Skin epidermis (tissue), 12 donors: ENCODE measurements at regions not wholly inside any gene's neighbourhood (a gene's known extent, or its start where the extent isn't known, plus 50 kb on each side); places are given as distances from the start of the nearest gene placed in this dataset.

Experiments
- H3K27ac ChIP-seq, 21 experiments: fragments of 200-600 bp; sonication (generic) in 11 of 21; one replicate each; pipeline ENCODE4 v1.5.0; 2020; ENCODE audit warnings: mild to moderate bottlenecking in 3 of 21, inconsistent platforms in 2 of 21, moderate library complexity in 2 of 21
- H3K4me3 ChIP-seq, 7 experiments: fragments of 200-600 bp; sonication (generic) in 2 of 7; one replicate each; pipeline ENCODE4 v1.5.0; 2020; ENCODE audit warnings: inconsistent platforms in 2 of 7, mild to moderate bottlenecking in 2 of 7, moderate library complexity in 1 of 7

- Histone ChIP-seq H3K4me3 (no peak overlapping the region), H3K27ac (no peak overlapping the region)
Measured at GRCh38 chr16:6644916-6645315, 687.7 kb upstream of the RBFOX1 start.

- H3K27ac ChIP-seq: no peak overlapping the region
- H3K4me3 ChIP-seq: no peak overlapping the region
Measured at GRCh38 chr16:6643080-6643686, 689.5 kb upstream of the RBFOX1 start.

GRCh38 chr16:6642271-6642670 is 690.4 kb upstream of the RBFOX1 start:
- Histone ChIP-seq H3K4me3 (no peak overlapping the region), H3K27ac (no peak overlapping the region)

GRCh38 chr16:6641091-6641490 is 691.6 kb upstream of the RBFOX1 start:
- H3K27ac ChIP-seq: no peak overlapping the region
- no peak overlapping the region for H3K4me3 ChIP-seq

- no peak overlapping the region for H3K4me3 ChIP-seq
- no peak overlapping the region for H3K27ac ChIP-seq
Measured at GRCh38 chr16:6636457-6636856, 696.2 kb upstream of the RBFOX1 start.

- no peak overlapping the region for H3K4me3 ChIP-seq
- H3K27ac ChIP-seq: no peak overlapping the region
Measured at GRCh38 chr16:6634151-6634550, 698.5 kb upstream of the RBFOX1 start.

GRCh38 chr16:6633456-6633855 is 699.2 kb upstream of the RBFOX1 start:
- Histone ChIP-seq H3K4me3 (no peak overlapping the region), H3K27ac (no peak overlapping the region)

- Histone ChIP-seq H3K4me3 (no peak overlapping the region), H3K27ac (no peak overlapping the region)
Measured at GRCh38 chr16:6629110-6629509, 703.5 kb upstream of the RBFOX1 start.

- Histone ChIP-seq H3K27ac (no peak overlapping the region), H3K4me3 (no peak overlapping the region)
Measured at GRCh38 chr16:6625606-6626005, 707.0 kb upstream of the RBFOX1 start.

- H3K27ac ChIP-seq: no peak overlapping the region
- H3K4me3 ChIP-seq: no peak overlapping the region
Measured at GRCh38 chr16:6618874-6619273, 713.8 kb upstream of the RBFOX1 start.

GRCh38 chr16:6616746-6617145 is 715.9 kb upstream of the RBFOX1 start:
- no peak overlapping the region for H3K4me3 ChIP-seq
- H3K27ac ChIP-seq: no peak overlapping the region

GRCh38 chr16:6615636-6616035 is 717.0 kb upstream of the RBFOX1 start:
- Histone ChIP-seq H3K27ac (no peak overlapping the region), H3K4me3 (no peak overlapping the region)

GRCh38 chr16:6611535-6611934 is 721.1 kb upstream of the RBFOX1 start:
- H3K27ac ChIP-seq: no peak overlapping the region

GRCh38 chr16:6605490-6605889 is 727.2 kb upstream of the RBFOX1 start:
- no peak overlapping the region for H3K27ac ChIP-seq
- no peak overlapping the region for H3K4me3 ChIP-seq

More at GRCh38 chr16:6611535-6611934, 721.1 kb upstream of the RBFOX1 start:
- no peak overlapping the region for H3K4me3 ChIP-seq

- Histone ChIP-seq H3K27ac (no peak overlapping the region), H3K4me3 (no peak overlapping the region)
Measured at GRCh38 chr16:6603780-6604325, 728.8 kb upstream of the RBFOX1 start.

GRCh38 chr16:6602405-6602804 is 730.2 kb upstream of the RBFOX1 start:
- no peak overlapping the region for H3K27ac ChIP-seq

GRCh38 chr16:6600167-6600566 is 732.5 kb upstream of the RBFOX1 start:
- no peak overlapping the region for H3K27ac ChIP-seq
- no peak overlapping the region for H3K4me3 ChIP-seq

More at GRCh38 chr16:6602405-6602804, 730.2 kb upstream of the RBFOX1 start:
- no peak overlapping the region for H3K4me3 ChIP-seq

- Histone ChIP-seq H3K4me3 (no peak overlapping the region), H3K27ac (no peak overlapping the region)
Measured at GRCh38 chr16:6593799-6594198, 738.8 kb upstream of the RBFOX1 start.

- Histone ChIP-seq H3K27ac (no peak overlapping the region), H3K4me3 (no peak overlapping the region)
Measured at GRCh38 chr16:6576606-6577005, 756.0 kb upstream of the RBFOX1 start.

GRCh38 chr16:6576113-6576512 is 756.5 kb upstream of the RBFOX1 start:
- H3K4me3 ChIP-seq: no peak overlapping the region
- no peak overlapping the region for H3K27ac ChIP-seq

- no peak overlapping the region for H3K27ac ChIP-seq
- no peak overlapping the region for H3K4me3 ChIP-seq
Measured at GRCh38 chr16:6574146-6574545, 758.5 kb upstream of the RBFOX1 start.

- H3K27ac ChIP-seq: no peak overlapping the region
- no peak overlapping the region for H3K4me3 ChIP-seq
Measured at GRCh38 chr16:6573577-6573976, 759.1 kb upstream of the RBFOX1 start.
